ENCODE measurements at regions not wholly inside any gene's neighbourhood (a gene's known extent, or its start where the extent isn't known, plus 50 kb on each side); places are given as distances from the start of the nearest gene placed in this dataset.

- H3K9me3 Mint-ChIP-seq, result no peaks in the 10 kb centered on the region
- H3K4me3 Mint-ChIP-seq, result no peak overlapping the region
- H3K27me3 Mint-ChIP-seq (ENCODE audit: low read depth), result peaks cover 28% of the 10 kb centered on the region
- H3K27ac Mint-ChIP-seq, result no peak overlapping the region
- H3K36me3 Mint-ChIP-seq (ENCODE audit: low read depth), result no peaks in the 10 kb centered on the region
- H3K4me1 Mint-ChIP-seq (ENCODE audit: low read depth), result peaks cover 5% of the 10 kb centered on the region
These were observed 142.3 kb downstream of the RGS9 start for GRCh38 chr17:65279456-65279855.

GRCh38 chr17:65278820-65279184, 141.6 kb downstream of the RGS9 start:
- H3K36me3 Mint-ChIP-seq (ENCODE audit: low read depth), result no peaks in the 10 kb centered on the region
- H3K27me3 Mint-ChIP-seq (ENCODE audit: low read depth), result peaks cover 26% of the 10 kb centered on the region
- peaks cover 5% of the 10 kb centered on the region for H3K4me1 Mint-ChIP-seq (ENCODE audit: low read depth)
- no peak overlapping the region for H3K4me3 Mint-ChIP-seq
- no peak overlapping the region for H3K27ac Mint-ChIP-seq
- no peaks in the 10 kb centered on the region for H3K9me3 Mint-ChIP-seq

GRCh38 chr17:65278050-65278819, 141.1 kb downstream of the RGS9 start:
- H3K4me1 Mint-ChIP-seq (ENCODE audit: low read depth), result peaks cover 5% of the 10 kb centered on the region
- H3K4me3 Mint-ChIP-seq, result no peak overlapping the region

GRCh38 chr17:65277576-65277975, 140.4 kb downstream of the RGS9 start:
- Mint-ChIP-seq H3K9me3 (no peaks in the 10 kb centered on the region), H3K4me3 (no peak overlapping the region), H3K27ac (no peak overlapping the region), H3K36me3 (ENCODE audit: low read depth) (no peaks in the 10 kb centered on the region), H3K4me1 (ENCODE audit: low read depth) (peaks cover 5% of the 10 kb centered on the region), H3K27me3 (ENCODE audit: low read depth) (peaks cover 28% of the 10 kb centered on the region)

More at GRCh38 chr17:65278050-65278819, 141.1 kb downstream of the RGS9 start:
- Mint-ChIP-seq H3K9me3 (no peaks in the 10 kb centered on the region), H3K36me3 (ENCODE audit: low read depth) (no peaks in the 10 kb centered on the region), H3K27ac (no peak overlapping the region), H3K27me3 (ENCODE audit: low read depth) (peaks cover 25% of the 10 kb centered on the region)
